Iris pigment epithelial cell (primary cell): ENCODE measurements at regions not wholly inside any gene's neighbourhood (a gene's known extent, or its start where the extent isn't known, plus 50 kb on each side); places are given as distances from the start of the nearest gene placed in this dataset.
A peak's percentile ranks its signal among the peaks of the same experiment; 100 is the strongest.
"Not testable (repeated sequence)": the region's sequence is repeated elsewhere in the genome, so short reads cannot be mapped to it uniquely, and the experiment has no call there.

Experiments used
- DNase-seq: peaks from one replicate; pipeline ENCODE4 v3.0.0-alpha.2; 2011; ENCODE audit warnings: low read depth

DNA sequence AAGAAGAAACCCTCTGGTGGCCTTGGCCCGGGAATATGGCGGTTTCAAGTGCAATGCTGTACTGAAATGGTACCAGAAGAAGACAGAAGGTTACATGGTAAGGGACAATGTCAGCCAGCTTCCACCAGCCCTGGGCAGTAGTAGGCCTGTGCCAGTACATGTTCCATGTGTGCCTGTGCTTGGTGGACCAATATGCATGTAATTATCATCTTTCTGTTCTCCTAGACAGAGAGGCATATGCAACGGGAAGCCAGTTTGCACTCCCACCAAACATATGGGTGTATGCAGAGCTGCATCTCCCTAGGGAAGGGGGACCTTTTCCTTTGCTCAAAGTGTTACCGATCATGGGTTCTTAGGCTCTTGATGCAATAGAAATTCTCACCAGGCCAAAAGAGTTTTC is 80.9 kb upstream of the ADORA2B start:
- not testable (repeated sequence) for DNase-seq

DNA sequence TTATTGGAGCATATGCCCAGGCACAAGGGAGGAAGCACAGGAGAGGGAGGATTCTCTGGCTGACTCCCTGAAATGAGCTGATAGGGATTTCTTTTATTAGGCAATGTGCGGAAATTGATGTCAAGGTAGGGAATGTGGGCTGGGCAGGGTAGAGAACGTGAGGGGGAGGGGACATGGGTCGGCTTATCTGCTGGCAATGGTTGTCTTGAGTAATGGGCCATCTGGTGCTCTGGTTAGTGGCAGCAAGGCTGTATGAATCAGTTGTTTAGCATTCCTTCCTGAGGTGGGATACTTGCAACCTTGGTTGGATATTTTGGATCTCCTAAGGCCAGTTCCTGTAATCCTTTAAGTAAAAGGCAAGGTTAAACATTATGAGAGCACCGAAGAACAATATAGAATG is 80.5 kb upstream of the ADORA2B start:
- peak; percentile 32 for DNase-seq

DNA sequence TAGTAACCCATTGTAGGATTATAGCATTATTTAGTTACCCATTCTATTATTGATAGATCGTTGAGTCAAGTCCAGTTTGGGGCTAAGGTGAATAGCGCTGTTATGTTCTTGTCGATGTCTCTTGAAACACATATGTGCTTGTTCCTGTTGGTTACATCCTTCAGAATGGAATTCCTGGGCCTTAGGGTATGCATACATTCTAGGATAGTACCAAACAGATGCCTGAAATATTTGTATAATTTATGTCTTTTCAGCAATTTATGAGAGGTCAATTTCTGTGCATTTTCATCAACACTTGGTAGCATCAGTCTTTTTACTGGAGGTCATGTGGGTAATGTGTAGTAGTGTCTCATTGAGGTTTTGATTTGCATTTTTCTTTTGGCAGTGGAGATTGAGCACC is 78.9 kb upstream of the ADORA2B start:
- DNase-seq = not testable (repeated sequence)

DNA sequence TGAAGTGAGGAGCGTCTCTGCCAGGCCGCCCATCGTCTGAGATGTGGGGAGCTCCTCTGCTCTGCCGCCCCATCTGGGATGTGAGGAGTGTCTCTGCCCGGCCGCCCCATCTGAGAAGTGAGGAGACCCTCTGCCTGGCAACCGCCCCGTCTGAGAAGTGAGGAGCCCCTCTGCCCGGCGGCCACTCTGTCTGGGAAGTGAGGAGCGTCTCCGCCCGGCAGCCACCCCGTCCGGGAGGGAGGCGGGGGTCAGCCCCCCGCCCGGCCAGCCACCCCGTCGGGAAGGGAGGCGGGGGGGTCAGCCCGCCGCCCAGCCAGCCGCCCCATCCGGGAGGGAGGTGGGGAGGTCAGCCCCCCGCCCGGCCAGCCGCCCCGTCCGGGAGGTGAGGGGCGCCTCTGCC is 77.6 kb upstream of the ADORA2B start:
- DNase-seq = not testable (repeated sequence)

DNA sequence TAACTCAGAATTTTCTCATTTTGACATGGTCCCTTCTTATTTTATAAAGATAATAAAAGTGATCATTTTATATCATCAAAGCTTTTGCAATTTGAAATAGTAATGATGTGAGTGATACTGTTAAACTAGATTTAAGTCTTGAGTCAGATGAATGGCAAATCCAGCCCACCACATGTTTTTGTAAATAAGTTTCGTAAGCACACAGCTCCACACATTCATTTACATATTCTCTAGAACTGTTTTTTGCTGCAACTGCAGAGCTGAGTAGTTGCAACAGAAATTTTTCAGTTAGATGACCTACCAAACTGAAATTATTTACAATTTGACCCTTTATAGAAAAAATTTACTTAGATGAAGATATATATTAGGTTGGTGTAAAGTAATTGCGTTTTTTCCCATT is 75.1 kb upstream of the ADORA2B start:
- not testable (repeated sequence) for DNase-seq

DNA sequence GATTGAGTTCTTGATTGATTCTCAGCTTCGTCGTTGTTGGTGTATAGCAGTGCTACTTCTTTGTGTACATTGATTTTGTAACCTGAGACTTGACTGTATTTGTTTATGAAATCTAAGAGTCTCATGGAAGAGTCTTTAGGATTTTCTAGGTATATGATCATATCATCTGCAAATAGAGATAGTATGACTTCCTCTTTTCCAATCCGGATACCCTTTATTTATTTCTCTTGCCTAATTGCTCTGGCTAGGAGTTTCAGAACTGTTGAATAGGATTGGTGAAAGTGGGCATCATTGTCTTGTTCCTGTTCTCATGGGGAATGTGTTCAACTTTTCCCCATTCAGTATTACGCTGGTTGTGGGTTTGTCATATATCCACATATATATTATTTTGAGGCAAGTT is 72.3 kb upstream of the ADORA2B start:
- DNase-seq = not testable (repeated sequence)

DNA sequence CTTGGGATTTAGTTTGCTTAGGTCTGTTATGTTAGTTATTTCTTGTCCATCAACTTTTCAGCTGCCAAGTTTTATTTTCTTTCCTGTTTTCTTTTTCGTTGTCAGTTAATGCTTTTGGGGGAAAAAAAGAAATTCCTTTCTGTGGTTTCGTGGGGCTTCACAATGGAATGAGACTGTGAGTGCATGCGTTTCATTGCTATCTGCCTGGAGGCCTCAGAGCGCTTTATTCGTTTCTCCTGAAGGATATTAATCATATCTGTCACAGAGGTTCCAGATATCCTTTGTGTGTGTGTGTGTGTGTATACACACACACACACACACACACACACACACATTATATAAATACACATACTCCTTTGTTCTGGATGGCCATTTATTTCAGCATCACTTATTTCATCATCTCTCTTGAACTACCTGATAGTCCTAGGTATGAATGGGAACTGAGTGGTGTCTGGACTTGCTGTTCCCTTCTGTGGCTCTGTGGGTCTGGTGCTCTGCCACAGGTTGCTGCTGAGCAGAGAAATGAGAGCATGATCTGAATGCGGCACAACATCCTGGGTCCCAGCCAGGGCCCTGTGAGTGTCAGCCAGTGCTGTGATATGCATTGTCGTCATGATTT is 66.9 kb upstream of the ADORA2B start:
- not testable (repeated sequence) for DNase-seq

DNA sequence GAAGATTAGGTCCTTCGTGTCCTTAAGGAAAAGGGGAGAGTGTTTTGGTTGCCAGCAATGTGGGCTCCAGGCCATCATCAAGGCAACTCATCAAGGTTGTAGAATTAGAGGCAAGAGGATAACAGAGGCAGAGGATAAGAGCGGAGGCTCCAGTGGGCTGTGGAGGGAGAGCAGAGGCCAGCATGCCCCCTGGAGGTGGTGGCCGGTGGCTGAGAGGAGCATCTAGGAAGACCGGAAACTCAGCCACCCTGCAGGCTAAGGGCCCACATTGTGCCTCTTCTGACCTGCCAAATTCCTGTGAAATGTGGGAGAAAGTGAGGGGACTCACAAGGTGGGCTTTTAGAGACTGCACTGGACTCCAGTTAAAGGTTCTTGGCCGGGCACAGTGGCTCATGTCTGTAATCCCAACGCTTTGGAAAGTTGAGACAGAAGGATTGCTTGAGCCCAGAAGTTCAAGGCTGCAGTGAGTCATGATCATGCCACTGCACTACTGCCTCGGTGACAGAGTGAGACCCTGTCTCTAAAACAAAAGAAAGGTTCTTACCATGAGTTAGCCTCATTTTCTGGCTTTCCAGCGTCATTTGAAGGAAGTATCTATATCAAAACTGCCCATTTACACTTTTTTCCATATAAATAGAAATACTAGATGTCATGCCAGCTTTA is 62.7 kb upstream of the ADORA2B start:
- DNase-seq = no peak

DNA sequence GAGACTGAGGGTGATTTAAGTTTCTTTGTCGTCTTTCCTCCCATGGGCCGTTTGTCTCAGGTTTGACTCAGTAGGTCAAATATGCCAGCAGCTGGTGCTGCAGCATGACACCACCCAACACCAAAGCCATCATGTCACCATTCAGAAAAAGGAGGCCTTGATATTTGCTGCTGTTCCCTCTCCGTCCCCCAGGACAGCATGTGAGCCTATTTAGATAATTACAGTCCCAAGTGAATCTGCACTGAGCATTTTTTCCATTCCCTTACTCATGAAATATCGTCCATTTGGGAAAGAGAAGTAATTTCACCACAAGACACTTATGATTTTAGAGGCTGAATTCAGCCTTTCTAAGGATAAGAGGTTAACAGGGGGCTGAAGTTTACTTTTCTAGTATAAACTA is 62.2 kb upstream of the ADORA2B start:
- DNase-seq = no peak

DNA sequence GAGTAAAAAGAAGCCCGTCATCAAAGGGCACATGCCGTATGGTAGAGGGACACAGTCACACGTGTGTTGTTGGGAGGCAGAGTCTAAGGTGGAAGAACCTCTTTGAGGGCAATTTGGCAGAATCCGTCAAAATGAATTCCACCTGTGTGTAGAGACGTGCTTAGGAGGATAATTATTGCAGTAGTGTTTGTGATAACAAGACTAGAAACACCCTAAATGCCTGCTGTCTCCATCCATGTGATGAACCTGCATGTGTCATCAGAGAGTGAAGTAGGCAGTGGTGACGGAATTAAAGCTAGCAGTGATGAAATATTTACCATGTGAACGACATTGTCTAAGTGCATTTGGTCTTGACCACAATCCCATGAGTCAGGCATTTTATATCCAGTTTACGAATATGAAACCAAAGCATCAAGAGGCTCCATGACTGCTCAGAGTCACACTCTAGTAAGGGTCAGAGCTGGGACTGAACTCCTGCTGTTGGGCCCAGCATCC is 61.3 kb upstream of the ADORA2B start:
- DNase-seq = peak; percentile 93

DNA sequence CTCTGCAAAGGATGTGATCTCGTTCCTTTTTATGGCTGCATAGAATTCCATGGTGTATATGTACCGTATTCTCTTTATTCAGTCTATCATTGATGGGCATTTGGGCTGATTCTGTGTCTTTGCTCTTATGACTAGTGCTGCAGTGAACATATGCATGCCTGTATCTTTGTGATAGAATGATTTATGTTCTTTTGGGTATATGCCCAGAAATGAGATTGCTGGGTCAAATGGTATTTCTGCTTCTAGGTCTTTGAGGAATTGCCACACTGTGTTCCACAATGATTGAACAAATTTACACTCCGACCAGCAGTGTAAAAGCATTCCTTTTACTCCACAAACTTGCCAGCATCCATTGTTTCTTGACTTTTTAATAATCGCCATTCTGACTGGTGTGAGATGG is 60.2 kb upstream of the ADORA2B start:
- DNase-seq = peak; percentile 56

DNA sequence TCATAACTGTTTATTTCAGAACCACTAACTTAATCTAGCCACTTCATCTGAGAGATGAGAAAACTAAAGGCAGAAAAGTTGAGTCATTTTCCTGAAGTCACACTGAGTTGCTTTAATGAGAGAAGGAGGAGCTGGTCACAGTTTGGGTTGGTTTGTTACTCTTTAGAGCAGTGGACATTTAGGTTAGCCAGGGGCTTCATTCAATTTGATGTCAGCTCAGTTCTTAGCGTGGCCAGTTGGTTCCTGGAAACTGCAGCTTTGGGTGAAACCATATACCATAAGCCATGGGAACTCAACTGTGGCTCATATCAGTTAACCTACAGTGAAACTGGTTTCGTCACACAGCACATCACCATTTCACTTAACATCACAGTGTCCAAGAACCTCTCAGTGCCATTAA is 59.2 kb upstream of the ADORA2B start:
- peak; percentile 37 for DNase-seq

DNA sequence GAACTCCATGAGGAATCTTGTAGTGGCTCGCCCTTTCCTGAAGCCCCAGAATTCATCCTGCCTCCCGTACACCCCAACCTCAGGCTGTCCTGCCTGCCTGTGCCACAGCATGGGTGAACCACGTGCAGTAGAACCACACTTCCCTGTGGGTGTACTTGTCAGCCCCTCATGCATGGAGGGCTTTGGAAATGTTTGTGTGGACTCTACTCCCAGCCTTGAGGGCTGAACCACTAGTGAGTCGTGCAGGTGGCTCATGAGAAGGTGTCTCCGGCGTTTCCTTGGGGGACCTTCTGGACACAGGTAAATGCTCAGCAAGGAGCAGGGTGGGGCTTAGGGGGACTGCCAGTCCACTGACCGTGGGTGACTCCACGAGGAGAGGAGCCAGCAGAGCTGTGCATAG is 58.7 kb upstream of the ADORA2B start:
- DNase-seq = no peak

DNA sequence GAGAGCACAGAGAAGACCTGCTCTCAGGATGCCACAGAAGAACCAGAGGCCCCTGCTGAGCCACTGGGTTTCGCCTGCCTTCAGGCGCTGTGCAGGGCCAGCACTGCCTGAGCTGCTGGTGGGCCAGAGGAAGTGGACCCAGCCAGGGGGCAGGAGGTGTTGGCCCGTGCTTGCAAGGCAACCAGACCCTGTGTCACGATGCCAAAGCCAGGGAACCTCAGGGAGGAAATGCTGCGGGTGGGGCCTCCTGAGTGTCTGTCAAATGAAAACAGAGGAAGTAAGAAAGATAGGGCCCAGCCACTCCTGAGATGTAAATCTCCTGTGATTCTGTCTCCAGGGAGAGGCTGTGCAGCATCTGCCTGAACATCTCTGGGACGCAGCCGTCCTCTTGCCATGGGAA is 58.1 kb upstream of the ADORA2B start:
- DNase-seq = no peak

DNA sequence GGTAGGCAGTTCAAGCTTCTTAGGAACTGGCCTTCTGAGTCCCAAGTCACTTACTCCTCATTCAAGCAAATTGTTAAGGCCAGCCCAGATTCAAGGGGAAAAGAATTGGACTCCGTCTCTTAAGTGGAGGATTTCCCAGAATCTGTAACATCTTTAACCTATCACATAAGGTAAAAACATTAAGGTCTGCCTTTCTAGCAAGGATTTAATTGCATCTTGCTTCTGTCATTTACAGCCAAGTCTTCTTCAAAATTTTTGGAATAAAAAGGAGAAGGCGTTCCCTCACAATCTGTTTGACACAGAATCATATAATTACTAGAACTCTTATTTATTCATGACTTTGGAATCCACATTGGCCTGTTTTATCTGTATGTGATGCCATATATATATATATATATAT is 56.5 kb upstream of the ADORA2B start:
- DNase-seq = no peak

DNA sequence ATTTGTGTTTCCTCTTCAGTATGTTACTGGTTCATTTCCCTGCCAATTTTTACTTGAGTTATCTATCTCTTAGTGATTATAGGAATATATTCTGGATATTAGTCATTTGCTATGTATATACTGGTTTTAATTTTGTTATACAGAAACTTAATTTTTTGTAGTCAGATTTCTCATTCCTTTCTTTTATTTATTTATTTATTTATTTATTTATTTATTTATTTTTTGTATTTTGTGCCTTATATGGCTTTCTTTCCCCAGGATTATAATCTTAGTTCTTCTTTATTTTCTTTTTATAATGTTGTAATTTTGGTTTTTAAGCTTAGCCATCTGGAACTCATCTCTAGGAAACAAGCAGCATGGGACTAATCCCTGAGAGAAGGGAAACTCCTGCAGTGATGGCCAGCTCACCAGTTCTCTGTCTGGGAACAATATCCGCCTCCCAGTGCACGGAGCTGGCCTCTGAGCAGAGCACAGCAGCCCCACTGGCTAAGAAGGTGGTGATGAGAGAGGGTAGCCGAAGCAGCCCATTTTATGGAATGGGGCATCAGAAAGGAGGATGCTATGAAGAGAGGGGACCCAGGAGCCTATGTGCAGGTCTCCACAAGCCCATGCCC is 54.5 kb upstream of the ADORA2B start:
- no peak for DNase-seq

DNA sequence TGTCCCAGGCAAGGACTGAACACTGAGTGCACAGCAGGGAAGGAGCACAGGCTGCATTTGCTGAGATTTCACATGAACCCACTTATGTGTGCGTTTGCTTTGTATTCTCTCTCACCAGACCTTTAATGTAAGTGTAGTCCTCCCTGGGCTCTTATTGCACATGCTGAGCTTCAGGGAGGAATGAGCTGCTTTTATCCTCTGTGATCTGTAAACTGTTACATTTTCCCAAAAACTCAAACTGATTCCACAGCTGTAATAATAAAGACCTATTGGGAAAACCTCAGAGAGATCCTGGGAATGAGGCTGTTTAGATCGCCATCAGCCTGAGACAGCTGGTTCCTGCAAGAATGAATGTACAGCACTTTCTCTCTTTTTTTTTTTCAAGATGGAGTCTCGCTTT is 53.6 kb upstream of the ADORA2B start:
- DNase-seq = no peak

DNA sequence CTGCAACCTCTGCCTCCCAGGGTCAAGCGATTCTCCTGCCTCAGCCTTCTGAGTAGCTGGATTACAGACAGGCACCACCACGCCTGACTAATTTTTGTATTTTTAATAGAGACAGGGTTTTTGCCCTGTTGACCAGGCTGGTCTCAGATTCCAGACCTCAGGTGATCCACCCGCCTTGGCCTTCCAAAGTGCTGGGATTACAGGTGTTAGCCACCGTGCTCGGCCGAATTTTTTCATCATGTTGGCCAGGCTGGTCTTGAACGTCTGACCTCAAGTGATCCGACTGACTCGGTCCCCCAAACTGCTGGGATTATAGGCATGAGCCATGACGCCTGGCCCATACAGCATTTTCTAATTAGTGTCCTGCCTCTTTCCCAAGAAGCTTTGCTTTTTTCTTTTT is 52.7 kb upstream of the ADORA2B start:
- no peak for DNase-seq

DNA sequence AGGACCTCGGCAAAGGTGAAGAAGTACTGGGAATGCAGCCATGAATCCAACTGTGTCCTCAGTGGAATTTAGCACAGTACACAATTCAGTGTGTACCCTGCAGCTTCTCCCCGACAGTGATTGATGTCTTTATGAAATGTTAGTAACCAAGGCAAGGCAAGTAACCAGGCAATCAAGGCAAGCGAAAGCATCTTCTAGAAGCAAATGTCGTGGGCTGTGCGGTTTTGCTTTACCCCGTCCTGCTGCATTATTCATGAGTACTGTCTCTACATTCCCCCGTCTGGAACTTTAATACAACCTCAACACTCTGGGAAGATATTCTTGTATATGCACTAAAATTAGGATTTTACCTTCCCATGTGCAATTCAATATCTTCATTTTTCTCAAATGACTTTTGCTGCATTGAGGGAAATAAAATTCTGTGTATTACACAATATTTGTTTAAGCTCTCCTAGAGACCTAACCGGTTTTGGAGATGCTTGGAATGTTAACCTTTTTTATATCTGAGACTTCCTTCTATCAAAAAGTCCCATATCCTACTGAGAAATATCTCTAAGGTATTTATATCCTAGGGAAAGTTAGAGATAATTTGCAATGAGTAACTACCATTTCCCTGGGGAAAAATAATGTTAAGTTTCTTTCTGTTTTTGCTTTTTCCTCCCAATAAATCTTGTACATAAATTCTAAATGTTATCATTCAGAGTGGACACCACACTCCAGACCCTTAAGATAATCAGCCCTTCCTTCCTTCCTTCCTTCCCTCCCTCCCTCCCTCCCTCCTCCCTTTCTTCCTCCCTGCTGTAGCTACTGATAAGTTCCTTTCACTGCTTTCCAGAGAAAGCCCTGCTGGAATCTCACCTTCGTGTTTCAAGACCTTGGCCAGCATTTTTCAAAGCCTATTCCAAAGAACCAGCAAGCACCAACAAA is 51.9 kb upstream of the ADORA2B start:
- DNase-seq = no peak

DNA sequence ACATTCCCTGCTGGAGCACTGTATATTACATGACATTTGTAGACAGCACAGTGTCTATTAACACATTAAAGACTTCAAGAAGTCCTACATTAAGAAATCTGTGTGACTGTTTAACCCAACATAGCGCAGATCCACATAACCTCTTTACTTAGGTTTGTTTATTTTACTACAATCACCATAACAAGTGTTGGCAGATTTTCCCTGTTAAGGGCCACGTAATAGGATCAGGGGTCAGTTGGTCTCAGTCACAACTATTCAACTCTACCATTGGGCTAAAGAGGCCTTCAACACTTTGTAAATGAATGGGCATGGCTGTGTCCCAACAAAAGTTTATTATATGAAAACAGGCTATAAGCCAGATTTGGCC is 51.3 kb upstream of the ADORA2B start:
- DNase-seq = peak; percentile 57

DNA sequence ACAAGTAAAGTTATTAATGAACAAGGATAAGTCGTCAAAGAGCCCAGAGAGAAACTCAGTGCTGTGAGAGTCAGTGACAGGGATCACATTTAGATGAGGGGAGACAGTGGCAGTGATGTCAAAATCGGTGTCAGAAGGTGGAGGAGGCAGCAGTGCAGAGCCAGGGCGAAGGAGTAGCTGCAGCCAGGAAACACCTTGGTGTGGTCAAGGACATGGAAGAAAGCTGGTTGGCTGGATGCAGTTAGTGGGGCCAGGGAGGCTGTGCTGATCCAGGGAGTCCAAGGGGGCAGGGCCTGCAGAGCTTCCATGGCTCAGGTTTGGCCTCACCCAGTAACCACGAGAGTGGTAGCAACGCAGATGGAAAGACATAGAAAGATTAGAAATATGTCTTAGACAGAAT is 50.7 kb upstream of the ADORA2B start:
- DNase-seq = no peak

DNA sequence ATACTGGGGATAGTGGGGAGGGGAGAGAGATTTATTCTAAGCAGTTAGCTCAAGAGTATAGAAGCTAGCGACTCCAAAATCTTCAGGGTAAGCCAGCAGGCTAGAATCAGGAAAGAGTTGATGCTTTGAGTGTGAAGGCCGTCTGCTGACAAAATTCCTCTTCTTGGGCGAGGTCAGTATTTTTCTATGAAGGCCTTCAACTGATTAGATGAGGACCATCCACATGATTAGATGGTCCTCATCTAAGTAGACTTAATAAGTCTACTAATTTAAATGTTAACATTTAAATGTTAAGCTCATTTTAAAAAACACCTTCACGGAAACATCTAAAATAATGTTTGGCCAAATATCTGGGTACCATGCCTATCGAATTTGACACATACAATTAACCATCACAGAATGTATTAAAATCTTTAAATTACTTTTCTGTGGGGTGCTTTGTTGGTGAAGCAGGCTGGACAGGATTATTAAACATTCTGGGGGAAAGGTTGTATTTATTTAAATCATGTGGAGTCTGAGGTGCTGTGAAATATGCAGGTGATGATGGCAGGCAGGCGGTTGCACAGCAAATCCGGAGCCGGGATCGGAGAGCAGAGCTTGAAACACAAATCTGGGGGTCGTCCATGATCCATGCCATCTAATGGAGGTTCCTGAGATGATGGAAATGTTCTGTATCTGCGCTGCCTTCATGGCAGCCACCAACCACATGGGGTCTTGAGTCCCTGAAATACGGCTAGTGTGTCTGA is 49.8 kb upstream of the ADORA2B start:
- DNase-seq = no peak
